Midbrain (tissue), 1 donor: ENCODE measurements at regions not wholly inside any gene's neighbourhood (a gene's known extent, or its start where the extent isn't known, plus 50 kb on each side); places are given as distances from the start of the nearest gene placed in this dataset.
"Not testable (repeated sequence)": the region's sequence is repeated elsewhere in the genome, so short reads cannot be mapped to it uniquely, and the experiment has no call there.

Source experiments
- DNase-seq: peaks from one replicate; lab custom pipeline; 2025; lab: John Stamatoyannopoulos, UW

DNA sequence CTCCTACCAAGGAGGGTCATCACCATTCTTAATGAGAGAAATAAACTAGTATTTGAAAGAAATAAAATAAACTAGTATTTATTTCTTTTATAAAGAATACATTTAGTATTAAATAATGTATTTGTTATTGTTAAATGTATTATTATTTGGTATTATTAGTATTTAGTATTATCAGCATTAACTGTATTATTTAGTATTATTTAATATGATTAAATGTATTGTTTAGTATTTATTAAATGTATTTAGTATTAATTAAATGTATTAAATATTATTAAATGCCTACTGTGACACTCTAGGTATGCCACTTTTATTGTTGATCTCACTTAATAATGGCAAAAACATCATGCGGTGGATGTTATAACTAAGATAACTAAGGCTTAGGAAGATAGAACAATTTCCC is 353.6 kb upstream of the MAP2 start:
- DNase-seq: no peak

DNA sequence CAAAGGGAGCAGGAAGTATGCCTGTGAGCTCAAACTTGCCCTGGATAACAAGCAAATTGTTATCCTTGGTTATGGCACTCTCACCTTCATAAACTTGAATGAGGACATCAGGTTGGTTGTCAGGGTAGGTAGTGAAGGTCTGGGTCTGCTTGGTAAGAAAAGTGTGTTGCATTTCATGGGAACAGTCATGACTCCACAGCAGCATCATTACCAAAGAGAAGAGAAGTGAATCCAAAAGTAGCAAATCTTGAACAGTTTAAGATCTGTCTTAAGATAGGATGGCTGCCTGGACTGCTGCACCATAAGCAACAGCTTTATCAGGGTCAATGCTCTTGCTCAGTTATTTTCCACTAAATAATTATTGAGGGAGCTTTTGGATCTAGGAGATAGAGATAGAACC is 350.7 kb upstream of the MAP2 start:
- DNase-seq: no peak

DNA sequence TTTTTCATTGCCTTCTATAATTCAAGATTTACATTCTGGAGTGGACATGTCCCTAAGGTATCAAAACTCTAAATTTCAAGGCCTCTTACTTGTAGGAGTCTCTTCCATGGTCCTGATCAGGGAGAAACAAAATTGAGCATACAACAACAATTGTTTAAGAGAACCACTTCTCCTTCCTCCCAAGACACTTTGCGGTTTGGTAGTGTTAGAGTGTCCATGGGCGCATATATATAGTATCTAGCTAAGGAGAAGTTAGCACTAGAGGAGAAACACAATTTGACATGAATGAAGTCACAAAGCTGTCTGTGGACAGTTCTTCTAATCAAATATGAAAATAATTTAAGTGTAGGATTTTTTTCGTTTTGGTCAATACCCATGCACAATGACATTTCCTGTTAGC is 349.1 kb upstream of the MAP2 start:
- peak; percentile 12 for DNase-seq

DNA sequence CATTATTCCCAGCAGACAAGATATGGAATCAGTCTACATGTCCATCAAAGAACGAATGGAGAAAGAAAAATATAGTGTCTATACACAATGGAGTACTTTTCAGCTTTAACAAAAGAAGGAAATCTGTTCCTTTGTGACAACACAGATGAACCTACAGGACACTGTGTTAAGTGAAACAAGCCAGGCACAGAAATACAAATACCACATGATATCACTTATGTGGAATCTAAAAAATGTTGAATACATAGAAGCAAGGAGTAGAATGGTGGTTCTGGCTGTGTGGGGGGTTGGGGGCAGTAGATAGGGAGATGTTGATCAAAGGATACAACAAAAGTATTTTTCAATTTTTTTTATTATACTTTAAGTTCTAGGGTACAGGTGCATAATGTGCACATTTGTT is 347.7 kb upstream of the MAP2 start:
- DNase-seq: no peak

DNA sequence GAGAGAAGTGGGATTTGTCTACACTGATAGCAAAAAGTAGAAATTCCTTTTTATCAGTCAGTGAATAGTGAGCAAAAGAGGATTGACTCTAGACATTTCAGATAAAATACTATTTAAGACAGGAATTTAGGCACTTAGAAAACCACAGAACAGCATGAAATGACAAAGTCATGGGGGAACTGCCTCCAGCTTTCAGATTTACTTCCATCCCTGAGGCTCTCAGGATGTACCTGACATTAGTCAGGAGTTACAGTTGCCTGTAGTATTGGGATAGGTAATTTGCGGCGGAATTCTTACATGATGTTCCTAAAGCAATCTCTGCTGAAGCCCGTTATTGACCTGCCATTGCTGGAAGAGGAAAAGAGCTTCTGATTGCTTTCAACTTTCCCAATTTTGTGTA is 337.1 kb upstream of the MAP2 start:
- no peak for DNase-seq

DNA sequence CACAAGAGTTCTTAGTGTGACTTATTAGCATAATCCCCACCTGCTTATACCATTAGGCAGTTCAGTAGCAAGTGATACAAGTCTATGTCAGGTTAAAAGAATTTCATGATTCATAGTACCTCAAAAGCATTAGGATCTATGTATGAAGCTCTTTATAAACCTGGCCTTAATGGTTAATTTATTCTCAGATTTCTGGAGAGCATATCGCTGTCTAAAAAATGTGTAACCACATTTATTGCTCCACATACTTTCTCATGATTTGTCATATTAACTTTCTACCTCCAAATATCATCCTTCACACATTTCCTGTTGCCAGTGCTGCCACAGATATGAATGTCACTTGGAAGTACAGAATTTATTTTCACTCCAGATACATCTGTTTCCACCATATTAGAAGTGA is 332.8 kb upstream of the MAP2 start:
- no peak for DNase-seq

DNA sequence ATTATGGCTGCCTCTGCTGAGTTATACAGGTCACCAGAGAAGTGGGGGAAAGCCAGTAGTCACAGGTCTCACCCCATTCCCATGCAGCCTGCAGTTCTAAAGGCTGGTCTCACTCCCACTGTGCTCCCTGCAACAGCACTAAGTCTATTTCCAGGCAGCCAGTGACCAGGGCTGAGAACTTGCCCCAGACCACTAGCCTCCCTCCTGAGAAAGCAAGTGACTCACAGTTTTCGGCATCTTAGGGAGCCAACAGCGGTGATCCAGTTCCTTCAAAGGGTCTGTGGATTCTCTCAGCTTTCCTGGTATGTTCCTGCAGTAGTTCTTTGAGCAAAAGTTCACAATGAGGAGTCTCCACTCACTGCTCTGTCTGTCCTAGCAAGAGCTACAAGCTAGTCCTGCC is 329.6 kb upstream of the MAP2 start:
- DNase-seq: no peak

DNA sequence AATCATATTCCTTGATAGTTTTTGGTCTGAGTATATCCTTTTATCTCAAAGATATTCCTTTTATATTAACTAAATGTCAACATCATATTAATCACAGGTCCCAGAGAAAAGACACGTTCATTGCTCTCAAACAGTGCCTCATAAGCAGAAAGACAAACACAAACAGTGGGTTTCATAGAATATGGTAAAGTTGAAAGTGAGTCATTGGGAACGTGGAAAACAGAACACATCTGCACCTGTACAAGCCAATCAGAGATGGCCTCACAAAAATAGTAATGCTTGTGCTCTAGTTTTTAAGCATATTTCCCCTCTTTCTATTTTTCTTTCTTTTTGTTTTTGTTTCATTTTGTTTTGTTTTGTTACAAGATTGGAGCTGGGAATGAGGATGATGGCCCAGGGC is 328.4 kb upstream of the MAP2 start:
- DNase-seq: no peak

DNA sequence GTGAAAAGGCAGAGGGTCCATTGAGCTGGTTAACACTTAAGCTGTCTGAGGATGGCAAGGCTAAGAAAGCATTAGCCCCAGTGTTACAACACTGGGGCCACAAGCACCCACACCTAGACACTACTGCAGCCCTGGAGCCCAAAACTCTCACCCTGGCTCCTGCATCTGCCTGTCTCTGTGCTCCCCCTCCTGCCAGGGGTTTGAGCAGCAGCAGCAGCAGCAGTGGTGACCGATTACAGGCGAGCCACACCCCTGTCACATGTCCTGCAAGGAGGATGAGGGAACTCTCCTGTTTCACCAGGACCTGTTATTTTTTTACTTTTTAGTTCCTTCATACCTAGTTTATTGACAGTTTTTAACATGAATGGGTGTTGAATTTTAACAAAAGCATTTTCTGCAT is 326.7 kb upstream of the MAP2 start:
- DNase-seq: no peak

DNA sequence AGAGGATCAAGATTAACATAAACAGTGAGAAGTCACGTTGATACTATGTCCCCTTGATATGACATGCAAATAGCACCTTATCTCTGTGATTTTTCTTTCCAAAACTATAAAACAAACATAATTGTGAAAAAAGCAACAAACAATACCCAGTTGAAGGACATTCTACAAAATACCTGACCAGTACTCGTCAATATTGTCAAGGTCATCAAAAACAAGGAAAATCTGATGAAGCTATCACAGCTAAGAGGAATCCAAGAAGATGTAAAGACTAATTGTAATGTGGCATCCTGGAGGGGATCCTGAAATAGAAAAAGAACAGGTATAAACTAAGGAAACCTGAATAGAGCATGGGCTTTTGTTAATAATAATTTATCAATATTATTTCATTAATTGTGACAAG is 321.5 kb upstream of the MAP2 start:
- no peak for DNase-seq

DNA sequence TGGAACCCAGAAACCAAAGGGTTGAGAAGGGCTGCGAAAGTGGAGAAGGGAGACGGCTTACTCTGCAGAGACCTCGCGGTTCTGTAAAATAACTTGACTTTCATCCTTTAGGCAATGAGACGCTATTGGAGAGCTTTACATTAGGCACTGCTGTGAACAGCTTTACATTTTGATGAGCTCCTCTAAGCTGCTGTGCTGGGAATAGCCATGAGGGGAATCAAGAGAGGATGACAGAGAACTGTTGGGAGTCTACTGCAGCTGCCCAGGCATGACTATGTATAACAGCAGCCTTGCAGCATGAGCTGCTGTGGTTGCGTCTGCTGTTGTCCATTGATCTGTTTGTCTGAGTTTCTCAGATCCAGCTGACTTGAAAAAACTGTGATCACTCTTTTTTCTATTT is 310.8 kb upstream of the MAP2 start:
- DNase-seq: no peak

DNA sequence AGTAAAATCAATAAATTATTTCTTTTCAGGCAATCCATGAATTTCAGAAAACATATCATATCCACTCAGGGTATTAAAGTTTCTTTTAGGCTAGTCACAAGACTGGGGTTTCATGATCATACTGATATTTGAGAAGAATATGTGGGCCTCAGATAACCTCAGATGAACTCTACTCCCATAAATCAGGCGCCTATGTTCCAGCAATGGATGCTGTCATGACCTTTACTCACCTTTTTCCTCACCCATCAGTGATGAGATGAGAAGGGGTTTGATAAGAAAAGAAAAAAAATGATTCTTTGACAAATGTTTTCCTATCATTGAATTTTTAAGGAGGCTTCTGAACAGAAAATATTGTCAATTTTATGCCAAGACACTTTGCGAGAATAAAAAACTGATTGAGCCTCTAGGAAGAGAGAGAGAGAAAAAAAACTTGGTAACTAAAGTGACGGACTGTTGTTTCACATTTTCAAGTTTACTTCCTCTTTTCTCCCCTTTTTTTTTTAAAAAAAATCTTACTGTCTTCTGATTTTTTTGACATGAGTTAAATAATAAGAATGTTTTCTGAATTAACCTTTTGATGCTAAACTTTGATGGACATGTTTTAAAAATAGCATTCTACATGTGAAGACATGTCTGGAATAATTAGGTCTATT is 309.1 kb upstream of the MAP2 start:
- DNase-seq: no peak

DNA sequence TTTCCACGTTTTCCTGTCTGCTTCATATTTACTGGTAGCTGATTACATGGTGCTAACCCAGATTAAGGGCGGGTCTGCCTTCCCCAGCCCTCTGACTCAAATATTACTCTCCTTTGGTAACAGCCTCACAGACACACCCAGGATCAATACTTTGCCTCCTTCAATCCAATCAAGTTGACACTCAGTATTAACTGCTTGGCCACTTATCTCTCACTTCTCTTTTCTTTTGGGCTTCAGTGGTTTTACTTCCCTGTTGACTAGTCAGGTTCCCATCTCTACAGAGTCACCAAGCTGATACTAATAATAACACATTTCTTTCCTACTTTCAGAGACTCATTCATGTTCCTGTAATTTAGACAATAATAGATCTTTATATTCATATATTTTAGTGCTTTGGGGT is 302.2 kb upstream of the MAP2 start:
- DNase-seq: peak; percentile 19

DNA sequence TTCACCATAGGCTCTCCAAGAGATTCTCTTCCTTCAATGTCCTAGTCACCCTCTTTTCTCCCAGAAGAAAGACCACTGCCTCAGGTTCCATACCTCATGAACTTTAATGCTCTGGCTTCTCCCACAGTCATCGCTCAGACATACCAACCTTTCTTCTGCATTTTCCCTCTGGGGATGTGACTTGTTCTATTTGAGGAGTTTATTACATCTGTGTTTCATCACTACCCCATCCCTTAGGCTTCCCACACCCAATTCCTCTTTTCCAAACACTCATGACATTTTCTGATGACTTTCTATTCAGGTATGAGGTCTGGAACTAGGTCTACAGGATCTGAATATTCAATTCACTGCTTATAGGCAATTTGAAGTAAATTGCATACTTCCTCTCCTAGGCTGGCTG is 298.6 kb upstream of the MAP2 start:
- no peak for DNase-seq

DNA sequence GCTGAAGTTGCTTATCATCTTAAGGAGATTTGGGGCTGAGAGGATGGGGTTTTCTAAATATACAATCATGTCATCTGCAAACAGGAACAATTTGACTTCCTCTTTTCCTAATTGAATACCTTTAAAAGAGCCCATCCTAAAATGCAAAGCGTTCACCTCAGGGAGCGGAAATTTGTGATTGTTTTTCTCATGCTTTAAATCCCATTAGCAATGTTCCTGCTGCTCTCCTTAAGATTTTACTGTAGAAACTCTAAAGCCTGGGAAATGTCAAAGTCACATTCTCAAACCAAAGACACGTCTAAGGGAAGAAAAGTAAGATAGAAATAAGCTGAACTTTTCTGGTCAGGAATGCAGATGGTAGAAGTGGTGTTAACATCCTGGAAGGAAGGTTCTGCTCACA is 285.8 kb upstream of the MAP2 start:
- DNase-seq: no peak

DNA sequence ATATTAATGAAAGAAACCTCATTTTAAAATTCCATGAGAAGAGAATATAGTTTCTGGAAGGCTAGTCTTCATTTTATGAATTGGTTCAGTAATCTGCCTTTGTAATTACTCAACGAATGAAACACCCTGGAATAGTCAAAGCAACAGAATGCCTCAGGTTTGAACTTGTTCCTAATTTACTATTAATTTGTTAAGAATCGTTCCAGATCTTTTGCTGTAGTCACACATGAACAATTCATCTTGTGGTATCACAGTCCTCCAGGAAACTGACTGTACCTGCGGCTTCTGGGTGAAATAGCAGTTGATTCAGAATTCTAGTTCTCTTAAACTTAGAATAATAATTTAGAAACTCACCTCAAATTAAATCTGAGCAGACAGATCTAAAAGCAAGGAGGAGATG is 282.7 kb upstream of the MAP2 start:
- no peak for DNase-seq

DNA sequence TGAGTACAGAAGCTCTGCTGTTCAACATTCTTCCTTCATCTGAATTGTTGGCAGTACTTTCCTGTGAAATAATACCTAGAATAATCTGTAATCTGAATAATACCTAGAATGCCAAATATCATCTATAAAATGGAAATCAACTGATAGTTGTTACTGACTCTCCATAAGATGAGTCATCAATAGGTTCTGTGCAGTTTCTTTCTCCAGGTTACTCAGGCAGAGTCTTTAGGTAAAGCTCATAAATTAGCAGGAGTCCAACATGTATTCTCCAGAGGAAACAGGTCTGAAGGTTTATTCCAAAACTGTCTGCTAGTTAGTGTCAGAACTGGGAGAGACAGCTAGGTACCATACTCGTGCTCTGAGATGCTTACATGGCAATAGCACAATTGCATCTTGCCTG is 282.0 kb upstream of the MAP2 start:
- no peak for DNase-seq

DNA sequence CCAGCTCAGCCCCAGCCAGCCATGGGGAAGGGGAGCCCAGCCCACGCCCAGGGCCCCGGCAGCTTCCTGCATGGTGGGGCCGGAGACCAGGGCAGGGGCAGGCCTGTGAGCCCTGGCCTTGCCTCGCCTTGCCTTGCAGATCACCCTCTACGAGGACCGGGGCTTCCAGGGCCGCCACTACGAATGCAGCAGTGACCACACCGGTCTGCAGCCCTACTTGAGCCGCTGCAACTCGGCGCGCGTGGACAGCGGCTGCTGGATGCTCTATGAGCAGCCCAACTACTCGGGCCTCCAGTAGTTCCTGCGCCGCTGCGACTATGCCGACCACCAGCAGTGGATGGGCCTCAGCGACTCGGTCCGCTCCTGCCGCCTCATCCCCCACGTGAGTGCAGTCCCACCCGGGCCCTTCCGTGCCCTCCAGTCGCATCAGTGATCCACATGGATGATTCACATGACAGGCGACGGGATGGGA is 278.6 kb upstream of the MAP2 start:
- DNase-seq: not testable (repeated sequence)

DNA sequence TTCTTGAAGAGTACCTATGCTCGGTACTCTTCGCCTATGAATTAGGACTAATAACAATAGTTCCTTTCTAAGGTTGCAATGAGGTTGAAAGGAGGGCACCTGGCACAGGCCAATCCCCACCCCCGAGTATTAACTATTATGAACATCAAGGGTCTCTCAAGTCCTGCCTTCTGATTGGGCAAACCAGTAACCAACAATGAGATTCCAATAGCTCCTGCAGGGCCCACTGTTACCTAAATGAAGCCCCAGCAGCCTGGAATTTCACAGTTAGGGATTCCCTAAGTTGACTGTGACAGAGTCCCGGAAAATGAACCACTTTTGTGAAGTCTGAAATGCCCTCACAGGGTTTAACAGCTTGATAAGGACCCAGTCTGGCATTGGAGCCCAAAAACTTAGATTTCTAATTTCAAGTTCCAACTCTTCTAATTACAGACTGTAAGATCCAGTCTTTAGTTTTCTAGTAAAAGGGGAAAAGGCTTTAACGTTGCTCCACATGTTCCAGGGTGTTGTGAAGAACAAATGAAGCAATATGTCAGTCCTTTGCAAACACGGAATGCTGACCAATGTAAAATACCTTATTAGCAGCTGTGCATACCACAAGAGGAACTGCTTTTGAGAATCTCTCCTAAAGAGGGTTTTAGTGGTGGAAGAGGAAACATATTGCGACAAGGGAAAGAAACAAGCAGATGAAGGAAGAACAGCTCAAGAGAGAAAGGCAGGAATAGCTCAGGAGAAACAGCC is 277.7 kb upstream of the MAP2 start:
- peak; percentile 21 for DNase-seq

DNA sequence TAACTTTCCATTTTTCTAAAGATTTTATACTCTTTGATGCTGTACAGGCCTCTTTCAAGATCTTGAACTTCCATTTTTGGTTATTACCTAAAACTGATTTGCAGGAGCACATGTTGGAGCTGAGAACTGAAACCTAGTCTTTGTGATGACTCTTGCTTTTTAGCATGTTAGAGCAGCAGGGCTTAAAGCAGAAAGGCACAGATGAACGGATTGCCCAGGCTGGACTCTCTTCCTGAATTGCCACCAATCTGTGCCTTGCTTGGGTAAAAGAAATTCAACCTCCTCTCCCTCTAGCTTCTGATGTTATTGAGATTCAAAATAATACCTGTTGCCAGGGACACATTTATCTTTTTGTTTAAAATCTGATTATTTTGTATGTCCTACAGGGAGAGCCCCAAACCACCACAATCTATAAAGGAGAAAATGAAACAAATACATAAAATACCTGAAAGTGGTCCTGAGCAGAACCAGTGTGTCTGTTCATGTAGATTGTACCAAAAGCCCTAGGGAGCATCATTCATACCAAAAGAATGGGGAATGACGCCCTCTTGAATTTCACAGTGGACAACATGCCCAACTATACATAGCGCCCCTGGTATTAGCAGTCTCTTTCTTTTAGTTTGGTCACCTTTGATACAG is 277.0 kb upstream of the MAP2 start:
- DNase-seq: no peak

DNA sequence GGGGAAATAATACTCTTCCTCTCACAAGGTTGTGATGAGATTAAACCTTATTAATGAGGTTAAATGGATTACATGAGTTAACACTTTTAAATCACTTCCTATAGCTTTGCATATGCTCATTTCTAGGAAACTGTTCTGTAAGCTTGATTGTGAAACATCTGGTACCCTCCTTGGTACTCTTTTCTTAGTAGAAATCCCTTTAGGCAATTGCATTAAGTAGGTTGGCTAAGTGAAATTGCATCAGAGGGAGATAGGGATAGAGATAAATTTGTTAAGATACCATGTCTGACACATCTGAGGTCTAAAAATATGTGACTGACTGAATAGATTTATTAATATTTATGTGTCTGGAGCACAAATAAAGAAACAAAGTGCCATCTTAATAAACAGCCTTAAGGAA is 275.9 kb upstream of the MAP2 start:
- no peak for DNase-seq

DNA sequence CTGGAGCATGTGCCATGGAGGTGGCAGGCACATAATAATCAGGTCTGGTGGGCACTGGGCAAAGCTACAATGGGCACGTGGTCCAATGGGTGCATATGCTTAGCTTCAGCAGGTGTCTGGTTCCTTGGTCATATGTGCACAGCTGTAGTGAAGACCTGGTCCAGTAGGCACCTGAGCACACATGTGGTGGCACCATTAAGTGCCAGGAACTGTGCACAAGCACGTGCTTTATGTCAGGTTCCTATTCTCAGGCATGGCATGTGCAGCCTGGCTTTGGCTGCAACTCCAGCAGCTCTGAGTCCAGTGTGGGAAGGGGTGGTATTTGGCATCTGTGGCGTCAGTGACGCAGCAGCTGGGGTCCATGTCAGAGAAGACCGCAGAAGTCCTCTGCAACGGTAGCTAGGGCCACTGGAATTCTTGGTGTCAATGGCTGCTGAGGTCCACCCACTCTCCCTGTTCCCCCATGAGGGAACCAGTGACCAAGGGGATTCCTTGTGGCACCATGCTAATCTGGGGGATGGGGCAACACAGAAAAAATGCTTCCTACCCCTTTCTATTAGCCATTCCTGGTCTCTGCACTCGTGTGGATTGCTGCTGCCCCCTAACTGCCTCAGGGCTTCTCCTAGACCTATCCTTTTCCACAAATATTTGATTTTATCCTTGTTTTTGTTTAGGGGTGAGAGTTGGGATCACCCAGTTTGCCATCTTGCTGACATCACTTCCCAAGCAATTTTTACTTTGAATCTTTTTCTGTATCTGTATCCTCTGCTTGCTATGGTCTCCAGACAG is 262.9 kb upstream of the MAP2 start:
- DNase-seq: no peak

DNA sequence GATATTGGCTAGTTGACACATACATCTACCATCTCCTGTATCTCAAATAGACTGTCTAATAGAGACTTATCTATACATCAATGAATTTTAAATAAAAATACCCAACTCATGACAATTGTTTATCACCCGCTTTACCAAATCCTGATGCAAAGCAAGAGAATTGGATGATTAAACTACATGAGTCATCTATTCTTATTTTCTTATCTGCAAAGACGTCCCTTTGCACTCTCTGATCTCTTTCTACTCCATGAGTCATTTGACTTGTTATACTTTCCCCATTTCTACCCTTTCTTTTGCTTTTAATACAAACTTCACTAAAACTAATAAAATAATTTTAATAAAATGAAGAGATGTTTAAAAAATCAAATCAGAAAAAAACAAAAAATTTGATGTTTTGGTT is 261.7 kb upstream of the MAP2 start:
- no peak for DNase-seq
